ENCODE measurements at regions not wholly inside any gene's neighbourhood (a gene's known extent, or its start where the extent isn't known, plus 50 kb on each side); places are given as distances from the start of the nearest gene placed in this dataset.

- TF ChIP-seq TCF7L2 (IDR thresholded peaks at IDR 0.05; ENCODE audit: borderline replicate concordance, extremely low read depth, insufficient read depth, insufficient read length) (no peak), SIN3A (IDR thresholded peaks at IDR 0.05; ENCODE audit: low read depth) (no peak), ATF3 (IDR thresholded peaks at IDR 0.05) (no peak), EZH2 (IDR thresholded peaks at IDR 0.05) (no peak), EGR1 (IDR thresholded peaks at IDR 0.05; ENCODE audit: low read depth) (no peak), POLR2AphosphoS5 (IDR thresholded peaks at IDR 0.05; ENCODE audit: low read depth, low read length) (no peak), POLR2A (IDR thresholded peaks at IDR 0.05; ENCODE audit: borderline replicate concordance, extremely low read depth, insufficient read depth, insufficient read length) (no peak), CEBPB (IDR thresholded peaks at IDR 0.05; ENCODE audit: low read depth) (no peak), SRF (IDR thresholded peaks at IDR 0.05; ENCODE audit: low read depth) (no peak), YY1 (IDR thresholded peaks at IDR 0.05; ENCODE audit: extremely low read depth, insufficient replicate concordance, low read depth, low read length) (no peak), EZH2phosphoT487 (IDR thresholded peaks at IDR 0.05; ENCODE audit: borderline replicate concordance) (no peak), FOSL1 (IDR thresholded peaks at IDR 0.05; ENCODE audit: low read depth) (no peak), ZFX (IDR thresholded peaks at IDR 0.05) (no peak), SP1 (IDR thresholded peaks at IDR 0.05; ENCODE audit: low read depth) (no peak), ELF1 (IDR thresholded peaks at IDR 0.05; ENCODE audit: borderline replicate concordance, low read depth) (no peak), JUND (IDR thresholded peaks at IDR 0.05) (no peak), REST (IDR thresholded peaks at IDR 0.05; ENCODE audit: low read depth) (no peak)
- H3K9me3 ChIP-seq (ENCODE audit: control insufficient read depth in 1 of 2, insufficient read depth in 1 of 2, low read depth in 1 of 2, low read length in 2 of 2) = no peaks in the 10 kb centered on the region
- H2AFZ ChIP-seq (ENCODE audit: low read depth, low read length, poor library complexity, severe bottlenecking) = no peak overlapping the region
- CTCF ChIA-PET = no interaction called here
- H3K9ac ChIP-seq (ENCODE audit: low read length) = no peak overlapping the region
- no peaks in the 10 kb centered on the region for H3K36me3 ChIP-seq (ENCODE audit: control insufficient read depth in 1 of 2, insufficient read depth in 2 of 2, low read length in 2 of 2)
- intact Hi-C loops (cut with micrococcal nuclease) = no loop called here
- POLR2A ChIA-PET = no interaction called here
- no peak overlapping the region for H3K27ac ChIP-seq (ENCODE audit: low read depth, low read length)
- no peaks in the 10 kb centered on the region for H3K79me2 ChIP-seq (ENCODE audit: insufficient read depth, low read length)
- no peak overlapping the region for H3K4me3 ChIP-seq (replicated peaks in 1 of 2; ENCODE audit: low read depth in 1 of 2, low read length in 2 of 2)
- BruUV-seq (replicated peaks) = no TSS peak
- H3K4me2 ChIP-seq (ENCODE audit: low read length) = no peak overlapping the region
- H3K27me3 ChIP-seq (ENCODE audit: insufficient read depth, low read length) = peaks cover 24% of the 10 kb centered on the region
- no peaks in the 10 kb centered on the region for H4K20me1 ChIP-seq (ENCODE audit: insufficient read depth)
- H3K4me1 ChIP-seq (ENCODE audit: control insufficient read depth in 1 of 2, insufficient read depth in 2 of 2, low read length in 2 of 2) = no peaks in the 10 kb centered on the region
- DNase-seq (ENCODE audit: low read depth, low spot score) = no peak
- RAD21 ChIA-PET (ENCODE audit: low non-redundant PET in 1 of 2, low total read pairs in 2 of 2, uncharacterized antibody in 2 of 2, unreplicated experiment in 2 of 2) = no interaction called here
- H3K9me2 ChIP-seq (ENCODE audit: insufficient read depth) = no peaks in the 10 kb centered on the region
- ATAC-seq = no peak
These were observed 854.5 kb downstream of the BRD1 start for GRCh38 chr22:48972979-48973693.
